ENCODE measurements at regions not wholly inside any gene's neighbourhood (a gene's known extent, or its start where the extent isn't known, plus 50 kb on each side); places are given as distances from the start of the nearest gene placed in this dataset.

GRCh38 chr5:6198531-6198930 lies 179.8 kb downstream of the MED10 start:
- intact Hi-C loops (cut with micrococcal nuclease): no loop called here

- intact Hi-C loops (cut with micrococcal nuclease): no loop called here
Measured at GRCh38 chr5:6197427-6197826, 180.9 kb downstream of the MED10 start.

- intact Hi-C loops (cut with micrococcal nuclease): no loop called here
Measured at GRCh38 chr5:6195711-6196358, 182.5 kb downstream of the MED10 start.

- intact Hi-C loops (cut with micrococcal nuclease): no loop called here
Measured at GRCh38 chr5:6194906-6195612, 183.3 kb downstream of the MED10 start.

- intact Hi-C loops (cut with micrococcal nuclease): no loop called here
Measured at GRCh38 chr5:6194261-6194875, 184.0 kb downstream of the MED10 start.

GRCh38 chr5:6193310-6193709 lies 185.0 kb downstream of the MED10 start:
- intact Hi-C loops (cut with micrococcal nuclease): no loop called here

GRCh38 chr5:6190838-6191237 lies 187.5 kb downstream of the MED10 start:
- intact Hi-C loops (cut with micrococcal nuclease): no loop called here

GRCh38 chr5:6188976-6189375 lies 189.4 kb downstream of the MED10 start:
- intact Hi-C loops (cut with micrococcal nuclease): no loop called here

GRCh38 chr5:6188344-6188743 lies 190.0 kb downstream of the MED10 start:
- intact Hi-C loops (cut with micrococcal nuclease): no loop called here

GRCh38 chr5:6187501-6187900 lies 190.8 kb downstream of the MED10 start:
- intact Hi-C loops (cut with micrococcal nuclease): no loop called here

- intact Hi-C loops (cut with micrococcal nuclease): no loop called here
Measured at GRCh38 chr5:6185574-6185973, 192.8 kb downstream of the MED10 start.

GRCh38 chr5:6184481-6184880 lies 193.9 kb downstream of the MED10 start:
- intact Hi-C loops (cut with micrococcal nuclease): no loop called here

GRCh38 chr5:6183391-6184390 lies 194.7 kb downstream of the MED10 start:
- intact Hi-C loops (cut with micrococcal nuclease): no loop called here

GRCh38 chr5:6182271-6182815 lies 196.0 kb downstream of the MED10 start:
- intact Hi-C loops (cut with micrococcal nuclease): no loop called here

- intact Hi-C loops (cut with micrococcal nuclease): no loop called here
Measured at GRCh38 chr5:6181871-6182270, 196.5 kb downstream of the MED10 start.

GRCh38 chr5:6181147-6181729 lies 197.1 kb downstream of the MED10 start:
- intact Hi-C loops (cut with micrococcal nuclease): no loop called here

- intact Hi-C loops (cut with micrococcal nuclease): no loop called here
Measured at GRCh38 chr5:6180231-6180872, 198.0 kb downstream of the MED10 start.

GRCh38 chr5:6178846-6179532 lies 199.4 kb downstream of the MED10 start:
- intact Hi-C loops (cut with micrococcal nuclease): no loop called here

GRCh38 chr5:6177926-6178325 lies 200.4 kb downstream of the MED10 start:
- intact Hi-C loops (cut with micrococcal nuclease): no loop called here
